ENCODE measurements at regions not wholly inside any gene's neighbourhood (a gene's known extent, or its start where the extent isn't known, plus 50 kb on each side); places are given as distances from the start of the nearest gene placed in this dataset.
"Not testable (repeated sequence)": the region's sequence is repeated elsewhere in the genome, so short reads cannot be mapped to it uniquely, and the experiment has no call there.

DNA sequence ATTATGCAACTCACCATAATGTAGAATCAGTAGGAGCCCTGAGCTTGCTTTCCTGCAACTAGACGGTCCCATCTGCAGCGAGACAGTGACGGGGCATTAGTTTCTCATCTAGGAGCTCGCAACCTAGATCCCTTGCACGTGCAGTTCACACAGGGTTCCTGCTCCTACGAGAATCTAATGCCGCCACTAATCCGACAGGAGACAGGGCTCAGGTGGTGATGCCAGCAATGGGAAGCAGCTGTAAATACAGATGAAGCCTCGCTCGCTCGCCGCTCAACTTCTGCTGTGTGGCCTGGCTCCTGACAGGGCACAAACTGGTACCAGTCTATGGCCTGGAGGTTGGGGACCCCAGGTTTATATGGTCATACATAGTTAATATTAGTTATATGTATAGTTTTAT is 394.5 kb downstream of the NPIPA8 start:
- DNase-seq (ENCODE audit: low read depth): no peak

GRCh38 chr16:17940584-17941364 is 395.8 kb downstream of the NPIPA8 start:
- no peak for DNase-seq (ENCODE audit: low read depth)

GRCh38 chr16:17939723-17940122 is 396.8 kb downstream of the NPIPA8 start:
- DNase-seq (ENCODE audit: low read depth): no peak

GRCh38 chr16:17939122-17939536 is 397.4 kb downstream of the NPIPA8 start:
- DNase-seq (ENCODE audit: low read depth): no peak

DNA sequence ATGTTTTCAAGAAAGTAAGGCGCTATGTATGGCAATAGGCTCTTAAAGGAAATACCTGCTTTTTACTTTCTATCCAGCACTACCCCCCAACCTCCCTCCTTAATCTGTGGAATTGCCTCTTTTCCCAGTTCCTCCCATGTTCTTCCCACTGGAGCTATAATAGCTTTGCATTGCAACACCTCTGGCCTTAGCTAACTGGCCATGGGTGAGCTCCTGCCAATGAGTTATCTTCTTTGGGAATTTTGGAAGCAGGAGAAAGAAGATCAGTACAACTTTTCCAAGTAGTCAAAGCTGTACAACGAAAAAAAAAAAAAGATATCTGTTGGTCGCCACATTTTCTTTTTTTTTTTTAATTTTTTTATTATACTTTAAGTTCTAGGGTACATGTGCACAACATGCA is 398.0 kb downstream of the NPIPA8 start:
- DNase-seq (ENCODE audit: low read depth): no peak

- DNase-seq (ENCODE audit: low read depth): no peak
These were observed 399.7 kb downstream of the NPIPA8 start for GRCh38 chr16:17936766-17937402.

GRCh38 chr16:17930280-17930679 is 406.3 kb downstream of the NPIPA8 start:
- DNase-seq (ENCODE audit: low read depth): no peak

DNA sequence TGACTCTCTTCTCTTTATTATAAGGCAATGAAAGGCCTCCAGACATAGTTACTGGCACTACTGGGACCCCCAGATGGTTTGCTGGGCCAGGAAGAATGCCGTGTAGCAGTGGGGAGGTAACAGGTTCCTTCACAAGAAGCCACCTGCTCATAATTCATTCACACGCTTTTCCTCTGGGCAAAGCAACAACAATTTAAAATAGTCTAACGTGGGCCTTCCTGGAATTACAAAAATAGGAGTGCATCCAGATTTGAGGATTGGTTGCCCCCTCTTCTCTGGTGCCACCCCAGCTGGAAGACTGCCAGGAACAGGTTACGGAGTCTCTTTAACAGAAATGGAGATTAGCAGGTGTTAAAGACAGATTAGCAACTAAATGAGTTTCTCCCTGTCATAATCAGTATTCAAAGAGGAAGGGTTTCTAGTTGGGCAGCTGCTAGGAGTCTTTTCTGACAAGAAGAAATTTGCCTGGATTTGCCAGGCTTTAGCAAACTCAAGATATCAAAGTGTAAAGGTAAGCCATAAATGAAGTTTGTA is 409.6 kb downstream of the NPIPA8 start:
- DNase-seq (ENCODE audit: low read depth): no peak

DNA sequence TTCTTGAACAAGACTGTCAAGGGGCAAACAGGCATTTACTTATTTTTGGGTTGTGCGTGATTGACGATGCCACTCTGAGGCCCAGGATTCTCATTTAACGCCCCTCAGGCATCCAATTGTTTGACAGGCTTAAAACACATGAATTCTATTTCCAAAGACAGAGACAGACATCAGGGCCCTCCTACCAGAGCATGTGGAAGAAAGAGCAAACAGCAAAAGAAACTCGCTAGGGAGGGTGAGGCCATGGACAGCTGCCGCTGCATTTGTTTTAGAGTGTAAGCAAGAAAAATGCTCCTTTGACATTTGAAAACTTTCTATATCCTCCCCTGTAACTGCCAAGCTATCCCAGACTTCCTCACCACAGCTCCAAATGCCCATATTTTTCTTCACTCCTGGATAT is 410.1 kb downstream of the NPIPA8 start:
- no peak for DNase-seq (ENCODE audit: low read depth)

DNA sequence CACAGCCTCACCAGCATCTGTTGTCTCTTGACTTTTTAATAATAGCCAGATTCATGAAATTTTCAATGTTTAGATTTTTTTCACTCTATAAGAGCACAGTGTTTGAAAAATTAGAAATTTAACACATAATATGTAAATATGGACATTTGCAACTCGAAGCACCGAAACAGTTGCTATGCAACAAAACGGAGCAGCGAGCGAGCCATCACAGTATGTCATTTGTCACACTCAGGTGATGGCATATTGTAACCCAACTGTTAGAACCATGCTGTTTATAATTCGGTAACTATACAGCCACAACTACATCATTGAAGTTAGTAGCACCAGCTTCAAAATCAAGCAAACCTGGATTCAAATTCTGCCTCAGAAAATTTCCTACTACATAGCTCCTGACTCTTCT is 410.8 kb downstream of the NPIPA8 start:
- DNase-seq (ENCODE audit: low read depth): no peak

GRCh38 chr16:17921357-17921978 is 415.1 kb downstream of the NPIPA8 start:
- DNase-seq (ENCODE audit: low read depth): no peak

DNA sequence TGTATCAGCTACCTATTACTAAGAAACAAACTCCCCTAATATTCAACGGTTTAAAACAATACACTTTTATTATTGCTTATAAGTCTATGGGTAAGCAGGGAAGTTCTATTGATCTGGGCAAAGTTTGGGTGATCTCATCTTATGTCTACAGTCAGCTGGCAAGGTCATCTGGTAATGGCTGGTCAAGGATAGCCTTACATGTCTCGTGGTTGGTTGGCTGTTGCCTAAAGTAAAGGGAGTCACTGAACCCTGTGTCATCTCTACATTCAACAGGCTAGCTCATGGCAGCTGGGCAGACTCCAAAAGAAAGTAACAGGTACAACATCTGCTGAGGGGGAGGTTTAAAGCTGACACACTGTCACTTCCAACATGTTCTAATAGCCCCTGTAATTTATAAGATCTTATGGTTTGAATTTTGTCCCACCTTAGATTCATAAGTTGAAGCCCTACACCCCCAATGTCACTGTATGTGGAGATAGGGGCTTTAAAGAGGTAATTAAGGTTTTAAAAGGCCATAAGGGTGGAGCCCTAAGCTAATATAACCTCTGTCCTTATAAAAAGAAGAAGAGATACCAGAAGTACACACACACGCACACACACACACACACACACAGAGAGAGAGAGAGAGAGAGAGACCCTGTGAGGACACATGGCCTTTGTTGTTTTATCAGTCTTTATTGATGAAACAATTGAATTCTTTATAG is 419.1 kb downstream of the NPIPA8 start:
- no peak for DNase-seq (ENCODE audit: low read depth)

GRCh38 chr16:17915791-17916190 is 420.7 kb downstream of the NPIPA8 start:
- DNase-seq (ENCODE audit: low read depth): no peak

DNA sequence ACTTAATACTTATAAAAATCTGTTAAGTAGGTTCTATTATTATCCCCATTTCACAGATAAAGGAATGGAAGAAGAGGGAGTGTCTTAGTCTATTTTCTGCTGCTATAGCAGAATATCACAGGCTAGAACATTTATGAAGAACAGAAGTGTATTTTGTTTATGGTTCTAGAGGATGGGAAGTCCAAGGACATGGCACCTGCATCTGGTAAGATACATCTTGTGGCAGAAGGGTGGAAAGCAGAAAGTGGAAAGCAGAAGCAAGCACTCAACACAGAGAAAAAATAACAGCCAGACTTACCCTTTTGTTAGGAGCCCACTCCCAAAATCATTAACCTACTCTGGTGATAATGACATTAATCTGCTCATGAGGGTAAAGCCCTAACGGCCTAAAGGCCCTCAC is 422.4 kb downstream of the NPIPA8 start:
- no peak for DNase-seq (ENCODE audit: low read depth)

GRCh38 chr16:17911578-17911977 is 425.0 kb downstream of the NPIPA8 start:
- DNase-seq (ENCODE audit: low read depth): not testable (repeated sequence)

DNA sequence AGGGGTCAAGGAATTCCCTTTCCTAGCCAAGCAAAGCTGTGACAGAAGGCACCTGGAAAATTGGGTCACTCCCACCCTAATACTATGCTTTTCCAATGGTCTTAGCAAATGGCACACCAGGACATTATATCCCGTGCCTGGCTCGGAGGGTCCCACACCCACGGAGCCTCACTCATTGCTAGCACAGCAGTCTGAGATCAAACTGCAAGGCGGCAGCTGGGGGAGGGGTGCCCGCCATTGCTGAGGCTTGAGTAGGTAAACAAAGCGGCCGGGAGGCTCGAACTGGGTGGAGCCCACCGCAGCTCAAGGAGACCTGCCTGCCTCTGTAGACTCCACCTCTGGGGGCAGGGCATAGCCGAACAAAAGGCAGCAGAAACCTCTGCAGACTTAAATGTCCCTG is 429.9 kb downstream of the NPIPA8 start:
- DNase-seq (ENCODE audit: low read depth): not testable (repeated sequence)

GRCh38 chr16:17901309-17901708 is 430.5 kb upstream of the XYLT1 start:
- no peak for DNase-seq (ENCODE audit: low read depth)

DNA sequence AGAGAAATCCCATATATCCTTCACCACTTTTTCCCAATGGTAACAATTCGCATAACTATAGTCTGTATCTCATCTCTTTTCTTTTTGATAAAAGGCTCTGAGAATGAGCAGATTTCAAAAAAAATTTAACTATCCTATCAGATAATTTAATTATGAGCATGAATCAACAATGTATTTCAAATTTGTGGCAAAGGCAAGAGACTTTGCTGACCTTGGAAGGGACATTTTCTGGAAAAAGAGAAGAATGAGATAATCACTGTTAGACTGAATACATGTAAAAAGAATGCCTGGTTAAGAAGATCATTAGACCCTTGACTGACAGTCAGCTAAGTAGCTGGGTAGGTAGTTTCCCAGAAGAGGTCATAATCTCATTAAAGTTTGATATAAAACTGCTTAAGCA is 428.4 kb upstream of the XYLT1 start:
- DNase-seq (ENCODE audit: low read depth): no peak

- no peak for DNase-seq (ENCODE audit: low read depth)
These were observed 417.2 kb upstream of the XYLT1 start for GRCh38 chr16:17887963-17888362.

- no peak for DNase-seq (ENCODE audit: low read depth)
These were observed 415.0 kb upstream of the XYLT1 start for GRCh38 chr16:17885659-17886207.

GRCh38 chr16:17877821-17878360 is 407.1 kb upstream of the XYLT1 start:
- no peak for DNase-seq (ENCODE audit: low read depth)
